Coronary artery (tissue), 2 donors: ENCODE measurements at regions not wholly inside any gene's neighbourhood (a gene's known extent, or its start where the extent isn't known, plus 50 kb on each side); places are given as distances from the start of the nearest gene placed in this dataset.

Source experiments
- DNase-seq: peaks from one replicate; pipeline ENCODE4 v3.0.0-alpha.2; 2017; ENCODE audit warnings: low spot score
- H3K27ac ChIP-seq, 2 donors: fragments of 200-600 bp; sonication (generic); one replicate each; pipeline ENCODE4 v1.5.1; 2016 to 2019
- H3K4me3 ChIP-seq: fragments of 200-600 bp; sonication (generic); 2 replicates; pipeline ENCODE4 v1.5.1; 2016; ENCODE audit warnings: mild to moderate bottlenecking, moderate library complexity
- TF ChIP-seq, protein P1 (sequence below): fragments of 200-600 bp; sonication (generic); IDR thresholded peaks from one replicate; pipeline ENCODE4 v1.5.1; 2019; ENCODE audit warnings: antibody characterized with exemption

GRCh38 chr22:22425783-22426624, 82.5 kb downstream of the ZNF280B start:
- TF ChIP-seq, protein P1, sequence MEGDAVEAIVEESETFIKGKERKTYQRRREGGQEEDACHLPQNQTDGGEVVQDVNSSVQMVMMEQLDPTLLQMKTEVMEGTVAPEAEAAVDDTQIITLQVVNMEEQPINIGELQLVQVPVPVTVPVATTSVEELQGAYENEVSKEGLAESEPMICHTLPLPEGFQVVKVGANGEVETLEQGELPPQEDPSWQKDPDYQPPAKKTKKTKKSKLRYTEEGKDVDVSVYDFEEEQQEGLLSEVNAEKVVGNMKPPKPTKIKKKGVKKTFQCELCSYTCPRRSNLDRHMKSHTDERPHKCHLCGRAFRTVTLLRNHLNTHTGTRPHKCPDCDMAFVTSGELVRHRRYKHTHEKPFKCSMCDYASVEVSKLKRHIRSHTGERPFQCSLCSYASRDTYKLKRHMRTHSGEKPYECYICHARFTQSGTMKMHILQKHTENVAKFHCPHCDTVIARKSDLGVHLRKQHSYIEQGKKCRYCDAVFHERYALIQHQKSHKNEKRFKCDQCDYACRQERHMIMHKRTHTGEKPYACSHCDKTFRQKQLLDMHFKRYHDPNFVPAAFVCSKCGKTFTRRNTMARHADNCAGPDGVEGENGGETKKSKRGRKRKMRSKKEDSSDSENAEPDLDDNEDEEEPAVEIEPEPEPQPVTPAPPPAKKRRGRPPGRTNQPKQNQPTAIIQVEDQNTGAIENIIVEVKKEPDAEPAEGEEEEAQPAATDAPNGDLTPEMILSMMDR: no peak

DNA sequence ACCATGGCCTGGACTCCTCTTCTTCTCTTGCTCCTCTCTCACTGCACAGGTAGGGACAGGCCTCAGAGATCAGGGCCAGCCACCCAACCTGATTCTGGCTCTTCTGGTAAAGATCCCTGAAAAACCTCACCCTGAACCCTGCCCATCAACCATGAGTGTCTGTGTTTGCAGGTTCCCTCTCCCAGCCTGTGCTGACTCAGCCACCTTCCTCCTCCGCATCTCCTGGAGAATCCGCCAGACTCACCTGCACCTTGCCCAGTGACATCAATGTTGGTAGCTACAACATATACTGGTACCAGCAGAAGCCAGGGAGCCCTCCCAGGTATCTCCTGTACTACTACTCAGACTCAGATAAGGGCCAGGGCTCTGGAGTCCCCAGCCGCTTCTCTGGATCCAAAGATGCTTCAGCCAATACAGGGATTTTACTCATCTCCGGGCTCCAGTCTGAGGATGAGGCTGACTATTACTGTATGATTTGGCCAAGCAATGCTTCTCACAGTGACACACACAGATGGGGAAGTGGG, 80.9 kb downstream of the ZNF280B start:
- no peak for DNase-seq
- Histone ChIP-seq H3K27ac (no peak overlapping the region), H3K4me3 (no peak overlapping the region)
- TF ChIP-seq, protein P1: no peak

More at GRCh38 chr22:22425783-22426624, 82.5 kb downstream of the ZNF280B start:
- DNase-seq: no peak
- H3K27ac ChIP-seq: no peak overlapping the region
- no peak overlapping the region for H3K4me3 ChIP-seq

DNA sequence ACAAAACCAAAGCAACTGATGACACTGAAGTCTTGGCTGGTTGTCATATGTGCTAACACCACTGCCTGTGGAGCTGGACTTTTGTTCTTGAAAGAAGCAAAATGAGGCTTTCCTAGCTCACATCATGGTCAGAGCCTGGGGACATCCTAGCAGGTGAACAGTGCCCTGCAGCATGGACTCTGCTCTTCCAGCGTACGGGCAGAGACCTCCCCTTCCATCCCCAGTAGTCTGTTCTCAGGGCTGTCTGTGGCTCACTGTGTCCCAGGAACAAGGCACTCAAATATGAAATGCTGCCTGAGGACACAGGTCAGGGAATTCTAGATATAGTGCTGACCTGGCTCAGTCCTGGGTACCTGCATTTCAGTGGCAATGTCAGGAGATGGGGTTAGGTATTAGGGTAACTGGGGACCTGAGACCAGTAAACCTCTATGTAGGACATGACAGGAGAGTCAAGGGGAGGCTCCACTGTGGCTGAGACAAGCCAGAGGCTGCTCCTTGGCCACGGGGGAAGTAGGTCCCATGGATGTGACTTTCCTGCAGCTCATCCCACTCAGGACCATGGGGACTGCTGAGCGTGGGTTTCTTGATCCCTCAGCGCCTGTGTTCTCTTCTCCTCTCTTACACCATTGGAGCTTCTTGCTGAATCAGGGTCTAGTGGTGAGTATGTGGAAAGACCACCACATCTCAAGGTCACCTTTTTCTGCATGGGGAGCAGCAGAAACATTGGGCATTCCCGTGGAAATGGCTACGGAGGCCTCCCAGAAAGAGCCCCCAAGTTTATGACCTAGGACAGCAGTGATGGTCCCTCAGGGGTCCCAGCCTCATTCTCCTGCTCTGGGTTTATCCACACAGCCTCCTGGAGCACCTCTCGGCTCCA, 80.1 kb downstream of the ZNF280B start:
- Histone ChIP-seq H3K4me3 (no peak overlapping the region), H3K27ac (no peak overlapping the region)
- no peak for DNase-seq
- TF ChIP-seq, protein P1: no peak

DNA sequence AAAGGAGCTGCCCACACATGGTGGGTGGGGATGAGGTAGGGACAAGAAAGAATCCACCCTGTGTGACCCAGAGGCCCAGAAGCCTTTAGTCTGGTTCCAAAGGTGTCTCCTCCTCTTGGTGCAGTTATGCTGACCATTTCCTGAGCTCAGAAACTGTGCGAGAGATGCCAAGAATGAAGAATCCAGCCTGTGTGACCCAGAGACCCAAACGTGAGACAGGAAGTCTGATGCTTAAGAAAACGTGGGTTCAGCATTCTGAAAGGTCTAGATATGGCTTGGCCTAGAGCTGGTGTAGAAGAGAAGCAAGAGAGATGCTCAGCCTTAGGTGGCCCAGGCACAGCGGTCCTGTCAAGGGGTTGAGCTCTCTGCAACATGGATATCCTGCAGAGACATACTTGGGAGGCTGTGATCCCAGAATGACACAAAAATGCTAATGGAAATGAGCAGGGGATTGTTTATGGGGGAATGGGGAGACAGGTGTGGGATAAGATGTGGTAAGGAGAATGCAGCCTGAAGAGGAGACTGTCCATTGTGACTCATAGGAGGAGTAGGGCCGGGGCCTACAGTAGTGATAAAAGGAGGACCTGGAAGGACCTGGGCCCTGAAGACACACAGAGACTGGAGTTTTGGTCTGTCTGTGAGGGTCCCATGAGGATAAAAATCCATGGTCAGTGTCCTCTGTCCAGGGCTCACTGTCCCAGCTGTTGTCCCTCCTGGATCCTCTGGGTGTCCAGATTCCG, 79.0 kb downstream of the ZNF280B start:
- TF ChIP-seq, protein P1: no peak
- no peak for DNase-seq
- H3K27ac ChIP-seq: no peak overlapping the region

GRCh38 chr22:22430111-22430820, 78.3 kb downstream of the ZNF280B start:
- TF ChIP-seq, protein P1: no peak

More for the DNA sequence above, 79.0 kb downstream of the ZNF280B start:
- no peak overlapping the region for H3K4me3 ChIP-seq

More at GRCh38 chr22:22430111-22430820, 78.3 kb downstream of the ZNF280B start:
- no peak for DNase-seq
- Histone ChIP-seq H3K27ac (no peak overlapping the region), H3K4me3 (no peak overlapping the region)
